Neural crest cell (in vitro differentiated cells): ENCODE measurements at regions not wholly inside any gene's neighbourhood (a gene's known extent, or its start where the extent isn't known, plus 50 kb on each side); places are given as distances from the start of the nearest gene placed in this dataset.

Experiments
- DNase-seq: peaks from one replicate; pipeline ENCODE4 v3.0.0; 2021; ENCODE audit warnings: low read depth, mixed read lengths, low spot score
- H3K27ac Mint-ChIP-seq: one replicate; pipeline ENCODE4 v1.8.0; 2021; ENCODE audit warnings: mild to moderate bottlenecking, mixed read lengths; ENCODE audit not compliant: unreplicated experiment
- H3K27me3 Mint-ChIP-seq: 2 replicates; pipeline ENCODE4 v1.8.0; 2021; ENCODE audit warnings: low read depth, mild to moderate bottlenecking, mixed read lengths
- H3K36me3 Mint-ChIP-seq: 2 replicates; pipeline ENCODE4 v1.8.0; 2021; ENCODE audit warnings: low read depth, mild to moderate bottlenecking, mixed read lengths
- H3K4me1 Mint-ChIP-seq: 2 replicates; pipeline ENCODE4 v1.8.0; 2021; ENCODE audit warnings: mixed read lengths
- H3K4me3 Mint-ChIP-seq: one replicate; pipeline ENCODE4 v1.8.0; 2021; ENCODE audit warnings: mild to moderate bottlenecking, mixed read lengths
- H3K9me3 Mint-ChIP-seq: 2 replicates; pipeline ENCODE4 v1.8.0; 2021; ENCODE audit warnings: mixed read lengths
- CTCF ChIP-seq: fragments of 200-600 bp; sonication (generic); conservative IDR thresholded peaks from 2 replicates; pipeline ENCODE4 v1.5.0; 2021; ENCODE audit warnings: antibody characterized with exemption, mild to moderate bottlenecking

- Mint-ChIP-seq H3K27ac (no peak overlapping the region), H3K4me3 (no peak overlapping the region), H3K27me3 (no peaks in the 10 kb centered on the region), H3K4me1 (no peaks in the 10 kb centered on the region), H3K9me3 (no peaks in the 10 kb centered on the region), H3K36me3 (no peaks in the 10 kb centered on the region)
- DNase-seq, result no peak
- no peak for TF ChIP-seq CTCF
Measured at GRCh38 chr21:23471877-23472276, 2135.4 kb downstream of the MRPL39 start.

GRCh38 chr21:23463365-23463764 is 2143.9 kb downstream of the MRPL39 start:
- Mint-ChIP-seq H3K27me3 (no peaks in the 10 kb centered on the region), H3K27ac (no peak overlapping the region), H3K9me3 (no peaks in the 10 kb centered on the region), H3K4me1 (no peaks in the 10 kb centered on the region), H3K36me3 (no peaks in the 10 kb centered on the region), H3K4me3 (no peak overlapping the region)
- DNase-seq, result no peak
- no peak for TF ChIP-seq CTCF

- Mint-ChIP-seq H3K36me3 (no peaks in the 10 kb centered on the region), H3K4me1 (no peaks in the 10 kb centered on the region), H3K4me3 (no peak overlapping the region), H3K9me3 (no peaks in the 10 kb centered on the region), H3K27me3 (no peaks in the 10 kb centered on the region), H3K27ac (no peak overlapping the region)
- DNase-seq, result no peak
- TF ChIP-seq CTCF, result no peak
Measured at GRCh38 chr21:23455676-23456075, 2151.6 kb downstream of the MRPL39 start.

GRCh38 chr21:23452384-23453083 is 2154.7 kb downstream of the MRPL39 start:
- H3K27me3 Mint-ChIP-seq, result no peaks in the 10 kb centered on the region
- peak; percentile 62 for TF ChIP-seq CTCF
- no peaks in the 10 kb centered on the region for H3K9me3 Mint-ChIP-seq
- H3K36me3 Mint-ChIP-seq, result no peaks in the 10 kb centered on the region
- H3K4me1 Mint-ChIP-seq, result no peaks in the 10 kb centered on the region
- H3K27ac Mint-ChIP-seq, result no peak overlapping the region
- H3K4me3 Mint-ChIP-seq, result peak overlapping the region; percentile 50
- peak; percentile 33 for DNase-seq

- H3K27ac Mint-ChIP-seq, result no peak overlapping the region
- H3K36me3 Mint-ChIP-seq, result no peaks in the 10 kb centered on the region
- H3K4me3 Mint-ChIP-seq, result no peak overlapping the region
- peaks cover 4% of the 10 kb centered on the region for H3K9me3 Mint-ChIP-seq
- no peak for TF ChIP-seq CTCF
- no peaks in the 10 kb centered on the region for H3K27me3 Mint-ChIP-seq
- no peak for DNase-seq
- no peaks in the 10 kb centered on the region for H3K4me1 Mint-ChIP-seq
Measured at GRCh38 chr21:23445307-23445706, 2162.0 kb downstream of the MRPL39 start.
